Natural killer cell (primary cell): ENCODE measurements at regions not wholly inside any gene's neighbourhood (a gene's known extent, or its start where the extent isn't known, plus 50 kb on each side); places are given as distances from the start of the nearest gene placed in this dataset.

Experiments
- ATAC-seq, 3 donors: fragments of 150-1000 bp in 2 of 3; fragments of 200-7000 bp in 1 of 3; cut with Tn5 transposase; 1 replicate in 1 of 3; 2 replicates in 2 of 3; pipeline ENCODE4 v1.10.0; 2021; ENCODE audit warnings: mild to moderate bottlenecking in 2 of 3, moderate library complexity in 2 of 3
- DNase-seq, 2 donors: peaks; one replicate each; pipeline versions ENCODE4 v3.0.0 to v3.0.0-alpha.2; 2013 to 2021; ENCODE audit warnings: mixed read lengths in 1 of 2
- H3K27ac ChIP-seq: one replicate; pipeline ENCODE4 v1.5.1; 2013; ENCODE audit warnings: mild to moderate bottlenecking, low read length
- H3K27me3 ChIP-seq: one replicate; pipeline ENCODE4 v1.6.1; 2013; ENCODE audit warnings: low read length; ENCODE audit not compliant: control insufficient read depth, insufficient read depth
- H3K36me3 ChIP-seq: one replicate; pipeline ENCODE4 v1.6.1; 2013; ENCODE audit warnings: low read length; ENCODE audit not compliant: control insufficient read depth, insufficient read depth
- H3K4me1 ChIP-seq: one replicate; pipeline ENCODE4 v1.6.1; 2013; ENCODE audit warnings: low read length; ENCODE audit not compliant: control insufficient read depth, insufficient read depth
- H3K4me3 ChIP-seq: one replicate; pipeline ENCODE4 v1.5.1; 2013; ENCODE audit warnings: low read length
- H3K9me3 ChIP-seq: one replicate; pipeline ENCODE4 v1.6.1; 2013; ENCODE audit warnings: low read length; ENCODE audit not compliant: control insufficient read depth, insufficient read depth
- H3K27ac Mint-ChIP-seq, 2 donors: one replicate each; pipeline ENCODE4 v1.8.0; 2022; ENCODE audit warnings: mild to moderate bottlenecking in 2 of 2, mixed read lengths in 2 of 2, moderate library complexity in 1 of 2
- H3K27me3 Mint-ChIP-seq, 2 donors: one replicate each; pipeline ENCODE4 v1.8.0; 2022; ENCODE audit warnings: low read depth in 2 of 2, mixed read lengths in 2 of 2
- H3K36me3 Mint-ChIP-seq: one replicate; pipeline ENCODE4 v1.8.0; 2022; ENCODE audit warnings: mixed read lengths
- H3K4me1 Mint-ChIP-seq, 2 donors: one replicate each; pipeline ENCODE4 v1.8.0; 2022; ENCODE audit warnings: mixed read lengths in 2 of 2
- H3K4me3 Mint-ChIP-seq: one replicate; pipeline ENCODE4 v1.8.0; 2022; ENCODE audit warnings: mild to moderate bottlenecking, moderate library complexity, mixed read lengths
- H3K9me3 Mint-ChIP-seq, 2 donors: one replicate each; pipeline ENCODE4 v1.8.0; 2022; ENCODE audit warnings: mixed read lengths in 2 of 2
- WGBS: methylation state at CpG from one replicate; pipeline ENCODE4 v1.1.7; 2013; ENCODE audit warnings: missing lambda C conversion rate; ENCODE audit not compliant: insufficient coverage; 5-methylcytosine and 5-hydroxymethylcytosine counted together
- intact Hi-C: fragments of 100-400 bp; cut with micrococcal nuclease; formaldehyde crosslinking; loops from one replicate; pipeline ENCODE4 v1.14.2; 2022
- TF ChIP-seq, protein P1 (sequence below): fragments of 200-600 bp; IDR thresholded peaks from one replicate; pipeline ENCODE4 v1.8.0; 2022; ENCODE audit warnings: antibody characterized with exemption

DNA sequence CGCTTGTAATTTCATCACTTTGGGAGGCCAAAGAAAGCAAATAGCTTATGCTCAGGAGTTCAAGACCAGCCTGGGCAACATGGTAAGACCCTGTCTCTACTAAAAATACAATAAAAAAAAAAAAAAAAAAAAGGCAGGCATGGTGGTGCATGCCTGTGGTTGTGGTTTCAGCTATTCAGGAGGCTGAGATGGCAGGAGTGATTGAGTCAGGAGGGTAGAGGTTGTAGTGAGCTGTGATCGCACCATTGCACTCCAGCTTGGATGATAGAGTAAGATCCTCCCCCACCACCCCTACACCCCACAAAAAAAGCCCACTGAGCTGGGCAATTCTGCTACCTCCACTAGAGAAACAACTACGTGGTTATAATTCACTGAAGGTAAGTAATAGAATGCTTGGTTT, 118.8 kb upstream of the PCDH18 start:
- DNase-seq = no peak
- Mint-ChIP-seq H3K27me3 (no peaks in the 10 kb centered on the region), H3K27ac (no peak overlapping the region), H3K4me1 (no peaks in the 10 kb centered on the region), H3K9me3 (peaks cover 2 to 5% of the 10 kb centered on the region in 2 donors), H3K36me3 (no peaks in the 10 kb centered on the region), H3K4me3 (no peak overlapping the region)
- no peaks in the 10 kb centered on the region for H3K9me3 ChIP-seq
- H3K27ac ChIP-seq = no peak overlapping the region
- H3K4me3 ChIP-seq = no peak overlapping the region
- 83% methylated on average over 1 of the region's 3 CpGs for WGBS
- intact Hi-C loops = no loop called here
- ATAC-seq = no peak
- H3K27me3 ChIP-seq = no peaks in the 10 kb centered on the region
- no peaks in the 10 kb centered on the region for H3K36me3 ChIP-seq
- H3K4me1 ChIP-seq = no peaks in the 10 kb centered on the region
- TF ChIP-seq, protein P1, sequence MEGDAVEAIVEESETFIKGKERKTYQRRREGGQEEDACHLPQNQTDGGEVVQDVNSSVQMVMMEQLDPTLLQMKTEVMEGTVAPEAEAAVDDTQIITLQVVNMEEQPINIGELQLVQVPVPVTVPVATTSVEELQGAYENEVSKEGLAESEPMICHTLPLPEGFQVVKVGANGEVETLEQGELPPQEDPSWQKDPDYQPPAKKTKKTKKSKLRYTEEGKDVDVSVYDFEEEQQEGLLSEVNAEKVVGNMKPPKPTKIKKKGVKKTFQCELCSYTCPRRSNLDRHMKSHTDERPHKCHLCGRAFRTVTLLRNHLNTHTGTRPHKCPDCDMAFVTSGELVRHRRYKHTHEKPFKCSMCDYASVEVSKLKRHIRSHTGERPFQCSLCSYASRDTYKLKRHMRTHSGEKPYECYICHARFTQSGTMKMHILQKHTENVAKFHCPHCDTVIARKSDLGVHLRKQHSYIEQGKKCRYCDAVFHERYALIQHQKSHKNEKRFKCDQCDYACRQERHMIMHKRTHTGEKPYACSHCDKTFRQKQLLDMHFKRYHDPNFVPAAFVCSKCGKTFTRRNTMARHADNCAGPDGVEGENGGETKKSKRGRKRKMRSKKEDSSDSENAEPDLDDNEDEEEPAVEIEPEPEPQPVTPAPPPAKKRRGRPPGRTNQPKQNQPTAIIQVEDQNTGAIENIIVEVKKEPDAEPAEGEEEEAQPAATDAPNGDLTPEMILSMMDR = no peak

DNA sequence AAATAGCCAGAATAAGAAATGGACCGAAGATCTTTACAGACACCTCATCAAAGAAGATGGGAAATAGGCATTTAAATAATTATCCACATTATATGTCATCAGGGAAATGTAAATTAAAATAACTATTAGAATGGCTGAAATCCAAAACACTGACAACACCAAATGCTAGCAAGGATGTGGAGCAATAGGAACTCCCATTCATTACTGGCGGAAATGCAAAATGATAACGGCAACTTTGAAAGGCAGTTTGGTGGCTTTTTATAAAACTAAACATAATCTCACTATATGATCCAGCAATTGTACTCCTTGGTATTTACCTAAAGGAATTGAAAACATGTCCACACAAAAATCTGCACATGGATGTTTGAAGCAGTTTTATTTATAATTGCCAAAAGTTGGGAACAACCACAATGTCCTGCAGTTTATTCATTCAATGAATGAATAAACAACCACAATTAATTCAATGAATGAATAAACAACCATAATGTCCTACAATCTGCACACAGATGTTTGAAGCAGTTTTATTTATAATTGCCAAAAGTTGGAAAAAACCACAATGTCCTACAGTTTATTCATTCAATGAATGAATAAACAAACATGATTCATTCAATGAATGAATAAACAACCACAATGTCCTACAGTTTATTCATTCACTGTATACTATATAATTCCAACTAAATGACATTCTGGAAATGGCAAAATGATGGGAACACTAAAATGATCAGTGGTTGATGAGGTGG, 117.6 kb upstream of the PCDH18 start:
- TF ChIP-seq, protein P1 = no peak
- Histone ChIP-seq H3K27ac (no peak overlapping the region), H3K4me3 (no peak overlapping the region), H3K36me3 (no peaks in the 10 kb centered on the region), H3K4me1 (no peaks in the 10 kb centered on the region), H3K27me3 (no peaks in the 10 kb centered on the region), H3K9me3 (no peaks in the 10 kb centered on the region)
- no peak for ATAC-seq
- H3K4me3 Mint-ChIP-seq = no peak overlapping the region
- no peaks in the 10 kb centered on the region for H3K4me1 Mint-ChIP-seq
- 92% methylated on average over 2 of the region's 3 CpGs for WGBS
- intact Hi-C loops = no loop called here
- H3K36me3 Mint-ChIP-seq = no peaks in the 10 kb centered on the region
- DNase-seq = no peak
- H3K27me3 Mint-ChIP-seq = no peaks in the 10 kb centered on the region
- H3K27ac Mint-ChIP-seq = no peak overlapping the region
- peaks cover 2 to 4% of the 10 kb centered on the region in 2 donors for H3K9me3 Mint-ChIP-seq

DNA sequence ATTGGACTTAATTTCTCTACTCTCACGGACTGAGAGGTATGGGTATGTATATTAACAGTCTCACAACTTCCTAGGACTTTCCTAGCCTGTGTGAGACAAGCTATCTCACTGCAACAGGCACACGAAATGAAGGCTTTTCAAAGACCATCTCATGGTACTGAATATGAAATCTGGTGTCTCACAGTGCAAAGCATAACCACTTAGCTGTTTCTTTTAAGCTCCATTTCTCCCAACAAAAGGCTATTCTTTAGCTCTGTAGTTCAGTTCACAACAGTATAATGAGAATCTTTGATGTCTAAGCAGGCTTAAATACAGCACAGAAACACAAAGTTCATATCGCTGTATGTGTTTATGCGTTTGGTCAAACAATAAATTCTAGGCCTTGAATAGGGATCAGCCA, 116.2 kb upstream of the PCDH18 start:
- no peaks in the 10 kb centered on the region for H3K4me1 Mint-ChIP-seq
- TF ChIP-seq, protein P1 = no peak
- DNase-seq (no peak), ATAC-seq (no peak)
- no peak overlapping the region for H3K27ac ChIP-seq
- H3K9me3 ChIP-seq = no peaks in the 10 kb centered on the region
- H3K4me1 ChIP-seq = no peaks in the 10 kb centered on the region
- intact Hi-C loops = no loop called here
- H3K27me3 ChIP-seq = no peaks in the 10 kb centered on the region
- no peaks in the 10 kb centered on the region for H3K27me3 Mint-ChIP-seq
- H3K4me3 Mint-ChIP-seq = no peak overlapping the region
- no peak overlapping the region for H3K27ac Mint-ChIP-seq
- H3K4me3 ChIP-seq = no peak overlapping the region
- WGBS = 74% methylated on average over 2 of the region's 4 CpGs
- peaks cover 3 to 5% of the 10 kb centered on the region in 2 donors for H3K9me3 Mint-ChIP-seq
- H3K36me3 ChIP-seq = no peaks in the 10 kb centered on the region
- no peaks in the 10 kb centered on the region for H3K36me3 Mint-ChIP-seq

DNA sequence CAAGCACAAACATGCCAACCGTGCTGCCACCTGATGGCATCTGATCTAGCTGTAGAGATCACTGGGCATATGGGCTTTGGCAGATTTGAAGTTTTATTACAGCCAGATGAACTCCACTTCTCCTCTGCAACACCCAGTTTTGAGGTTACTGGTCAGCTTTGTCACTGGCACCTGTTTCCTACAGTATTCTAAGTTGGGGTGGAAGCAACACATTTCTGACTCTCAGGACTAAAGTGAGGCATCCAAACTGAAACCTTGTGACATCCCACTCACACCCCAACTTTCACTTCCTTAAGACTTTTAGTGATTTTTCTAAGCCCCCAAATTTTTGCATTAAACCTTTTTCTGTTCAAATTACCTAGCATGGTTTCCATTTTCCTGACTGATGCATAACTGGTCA, 115.1 kb upstream of the PCDH18 start:
- H3K4me3 ChIP-seq = no peak overlapping the region
- Mint-ChIP-seq H3K4me3 (no peak overlapping the region), H3K27me3 (no peaks in the 10 kb centered on the region), H3K9me3 (peaks cover 3 to 5% of the 10 kb centered on the region in 2 donors), H3K36me3 (no peaks in the 10 kb centered on the region), H3K4me1 (no peaks in the 10 kb centered on the region), H3K27ac (no peak overlapping the region)
- DNase-seq (no peak), ATAC-seq (no peak)
- intact Hi-C loops = no loop called here
- WGBS = 80% methylated on average over 1 of the region's 1 CpG
- no peaks in the 10 kb centered on the region for H3K36me3 ChIP-seq
- H3K4me1 ChIP-seq = no peaks in the 10 kb centered on the region
- no peaks in the 10 kb centered on the region for H3K9me3 ChIP-seq
- H3K27me3 ChIP-seq = no peaks in the 10 kb centered on the region
- TF ChIP-seq, protein P1 = no peak
- no peak overlapping the region for H3K27ac ChIP-seq
